Neuronal stem cell (in vitro differentiated cells): ENCODE measurements at regions not wholly inside any gene's neighbourhood (a gene's known extent, or its start where the extent isn't known, plus 50 kb on each side); places are given as distances from the start of the nearest gene placed in this dataset.

Source experiments
- DNase-seq: peaks from one replicate; pipeline ENCODE4 v3.0.0-alpha.2; 2013; ENCODE audit warnings: low spot score
- H2AFZ ChIP-seq: one replicate; pipeline ENCODE4 v1.6.1; 2013; ENCODE audit warnings: mild to moderate bottlenecking, low read length, inconsistent platforms
- H2AK5ac ChIP-seq: 2 replicates; pipeline ENCODE4 v1.6.1; 2013; ENCODE audit warnings: low read depth, mild to moderate bottlenecking, inconsistent platforms, low read length, moderate library complexity, mixed read lengths
- H2BK120ac ChIP-seq: 2 replicates; pipeline ENCODE4 v1.6.1; 2013; ENCODE audit warnings: low read depth, mild to moderate bottlenecking, inconsistent platforms, low read length, moderate library complexity, mixed read lengths
- H2BK12ac ChIP-seq: one replicate; pipeline ENCODE4 v1.6.1; 2013; ENCODE audit warnings: low read length, inconsistent platforms
- H2BK15ac ChIP-seq: 2 replicates; pipeline ENCODE4 v1.6.1; 2013; ENCODE audit warnings: mild to moderate bottlenecking, low read length, inconsistent platforms, mixed read lengths
- H2BK5ac ChIP-seq: one replicate; pipeline ENCODE4 v1.6.1; 2013; ENCODE audit warnings: inconsistent platforms, mild to moderate bottlenecking, low read length, moderate library complexity
- H3K14ac ChIP-seq: one replicate; pipeline ENCODE4 v1.6.1; 2013; ENCODE audit warnings: low read length, inconsistent platforms
- H3K18ac ChIP-seq: 2 replicates; pipeline ENCODE4 v1.6.1; 2013; ENCODE audit warnings: low read length, inconsistent platforms
- H3K23ac ChIP-seq: 2 replicates; pipeline ENCODE4 v1.6.1; 2013; ENCODE audit warnings: low read depth, mild to moderate bottlenecking, mixed read lengths, low read length, inconsistent platforms; ENCODE audit not compliant: poor library complexity
- H3K27ac ChIP-seq: replicated peaks from 3 replicates; pipeline ENCODE4 v1.5.1; 2013; ENCODE audit warnings: low read length, inconsistent platforms
- H3K27me3 ChIP-seq, 3 experiments: 2 replicates each; pipeline ENCODE4 v1.6.1; 2013; ENCODE audit warnings: low read length in 3 of 3, mild to moderate bottlenecking in 2 of 3, inconsistent platforms in 1 of 3, low read depth in 1 of 3, mixed read lengths in 1 of 3, moderate library complexity in 1 of 3; ENCODE audit not compliant: control insufficient read depth in 3 of 3, insufficient read depth in 3 of 3
- H3K36me3 ChIP-seq, 2 donors: replicated peaks in 1 of 2; 2 replicates each; pipeline ENCODE4 v1.6.1; 2013; ENCODE audit warnings: low read length in 2 of 2; ENCODE audit not compliant: control insufficient read depth in 2 of 2, insufficient read depth in 2 of 2
- H3K4ac ChIP-seq: 2 replicates; pipeline ENCODE4 v1.6.1; 2013; ENCODE audit warnings: inconsistent platforms, mild to moderate bottlenecking, low read length, moderate library complexity
- H3K4me1 ChIP-seq, 2 donors: 1 replicate in 1 of 2; 2 replicates in 1 of 2; pipeline ENCODE4 v1.6.1; 2013; ENCODE audit warnings: low read length in 2 of 2, low read depth in 1 of 2; ENCODE audit not compliant: control insufficient read depth in 2 of 2, insufficient read depth in 1 of 2
- H3K4me2 ChIP-seq: one replicate; pipeline ENCODE4 v1.6.1; 2013; ENCODE audit warnings: mild to moderate bottlenecking, low read length, inconsistent platforms; ENCODE audit not compliant: insufficient read depth, poor library complexity, severe bottlenecking
- H3K4me3 ChIP-seq, 2 donors: 2 replicates each; pipeline ENCODE4 v1.5.1; 2013; ENCODE audit warnings: low read length in 2 of 2, mild to moderate bottlenecking in 2 of 2, inconsistent platforms in 1 of 2, moderate library complexity in 1 of 2
- H3K79me1 ChIP-seq: one replicate; pipeline ENCODE4 v1.6.1; 2013; ENCODE audit warnings: low read depth, mild to moderate bottlenecking, inconsistent platforms, low read length, moderate library complexity
- H3K9ac ChIP-seq: one replicate; pipeline ENCODE4 v1.6.1; 2013; ENCODE audit warnings: mild to moderate bottlenecking, low read depth, low read length, inconsistent platforms; ENCODE audit not compliant: poor library complexity
- H3K9me3 ChIP-seq, 2 donors: replicated peaks in 1 of 2; 2 replicates each; pipeline versions ENCODE3 to v1.6.1; 2013; ENCODE audit warnings: low read length in 2 of 2, mild to moderate bottlenecking in 2 of 2, inconsistent platforms in 1 of 2, low read depth in 1 of 2, mixed read lengths in 1 of 2, moderate library complexity in 1 of 2; ENCODE audit not compliant: control insufficient read depth in 2 of 2, insufficient read depth in 1 of 2
- H4K8ac ChIP-seq: one replicate; pipeline ENCODE4 v1.6.1; 2013; ENCODE audit warnings: low read depth, mild to moderate bottlenecking, inconsistent platforms, low read length, moderate library complexity
- H4K91ac ChIP-seq: one replicate; pipeline ENCODE4 v1.6.1; 2013; ENCODE audit warnings: low read length, low read depth, mild to moderate bottlenecking, inconsistent platforms; ENCODE audit not compliant: poor library complexity
- WGBS, 2 donors: extraction: QIAGEN DNeasy Blood & Tissue Kit; methylation state at CpG; one replicate each; pipeline ENCODE4 v1.1.7; 2013; ENCODE audit warnings: missing lambda C conversion rate in 2 of 2, mixed read lengths in 1 of 2; ENCODE audit not compliant: insufficient read length in 2 of 2, insufficient replicate concordance in 1 of 2; ENCODE audit errors: extremely low coverage in 2 of 2; 5-methylcytosine and 5-hydroxymethylcytosine counted together

GRCh38 chr11:41999066-41999465 is 539.6 kb upstream of the LRRC4C start:
- H3K4me3 ChIP-seq, result no peak overlapping the region
- no peaks in the 10 kb centered on the region for H3K36me3 ChIP-seq
- H3K27me3 ChIP-seq, result no peaks in the 10 kb centered on the region
- no peak overlapping the region for H3K18ac ChIP-seq
- peaks cover 0 to 2% of the 10 kb centered on the region in 2 donors for H3K4me1 ChIP-seq
- no peaks in the 10 kb centered on the region for H3K79me1 ChIP-seq
- no peak overlapping the region for H3K9ac ChIP-seq
- no peak overlapping the region for H3K14ac ChIP-seq
- no peak overlapping the region for H2AK5ac ChIP-seq
- H3K23ac ChIP-seq, result no peak overlapping the region
- no peak overlapping the region for H2BK15ac ChIP-seq
- no peak overlapping the region for H2BK120ac ChIP-seq
- no peak overlapping the region for H2BK12ac ChIP-seq
- H4K8ac ChIP-seq, result no peak overlapping the region
- no peak overlapping the region for H3K27ac ChIP-seq
- no peak for DNase-seq
- no peak overlapping the region for H2AFZ ChIP-seq
- H3K4me2 ChIP-seq, result no peak overlapping the region
- H3K4ac ChIP-seq, result no peak overlapping the region
- no peaks in the 10 kb centered on the region for H3K9me3 ChIP-seq
- H4K91ac ChIP-seq, result no peak overlapping the region
- H2BK5ac ChIP-seq, result no peak overlapping the region

GRCh38 chr11:42003801-42004200 is 544.3 kb upstream of the LRRC4C start:
- no CpG with 5 or more reads among the region's 2 CpGs for WGBS, 2 donors
- H3K9ac ChIP-seq, result no peak overlapping the region
- no peak for DNase-seq
- H3K79me1 ChIP-seq, result no peaks in the 10 kb centered on the region
- no peak overlapping the region for H3K4me3 ChIP-seq
- H3K23ac ChIP-seq, result no peak overlapping the region
- no peak overlapping the region for H2BK5ac ChIP-seq
- H2BK12ac ChIP-seq, result no peak overlapping the region
- H3K27me3 ChIP-seq, result no peaks in the 10 kb centered on the region
- no peak overlapping the region for H2BK120ac ChIP-seq
- H3K9me3 ChIP-seq, result no peaks in the 10 kb centered on the region
- H2AK5ac ChIP-seq, result no peak overlapping the region
- H4K8ac ChIP-seq, result no peak overlapping the region
- no peak overlapping the region for H2AFZ ChIP-seq
- H2BK15ac ChIP-seq, result no peak overlapping the region
- H3K36me3 ChIP-seq, result no peaks in the 10 kb centered on the region
- no peak overlapping the region for H4K91ac ChIP-seq
- H3K18ac ChIP-seq, result no peak overlapping the region
- H3K4ac ChIP-seq, result no peak overlapping the region
- H3K4me1 ChIP-seq, result no peaks in the 10 kb centered on the region
- H3K4me2 ChIP-seq, result no peak overlapping the region
- H3K14ac ChIP-seq, result no peak overlapping the region
- H3K27ac ChIP-seq, result no peak overlapping the region

- H2BK120ac ChIP-seq, result no peak overlapping the region
- H3K14ac ChIP-seq, result no peak overlapping the region
- no peak overlapping the region for H2BK15ac ChIP-seq
- H3K9me3 ChIP-seq, result no peaks in the 10 kb centered on the region
- no peak overlapping the region for H2AK5ac ChIP-seq
- H4K91ac ChIP-seq, result no peak overlapping the region
- no peaks in the 10 kb centered on the region for H3K36me3 ChIP-seq
- H3K9ac ChIP-seq, result no peak overlapping the region
- H3K4me2 ChIP-seq, result no peak overlapping the region
- no peak overlapping the region for H2BK12ac ChIP-seq
- WGBS, 2 donors, result no CpG with 5 or more reads among the region's 1 CpG
- H4K8ac ChIP-seq, result no peak overlapping the region
- H2AFZ ChIP-seq, result no peak overlapping the region
- H3K23ac ChIP-seq, result no peak overlapping the region
- H3K4me1 ChIP-seq, result no peaks in the 10 kb centered on the region
- H3K4me3 ChIP-seq, result no peak overlapping the region
- DNase-seq, result no peak
- no peak overlapping the region for H3K4ac ChIP-seq
- H3K18ac ChIP-seq, result no peak overlapping the region
- H3K79me1 ChIP-seq, result no peaks in the 10 kb centered on the region
- H2BK5ac ChIP-seq, result no peak overlapping the region
- no peak overlapping the region for H3K27ac ChIP-seq
- no peaks in the 10 kb centered on the region for H3K27me3 ChIP-seq
Observed at GRCh38 chr11:42006766-42007165, 547.3 kb upstream of the LRRC4C start.

GRCh38 chr11:42012271-42012670 is 552.8 kb upstream of the LRRC4C start:
- DNase-seq, result no peak
- H3K23ac ChIP-seq, result no peak overlapping the region
- no peak overlapping the region for H2AFZ ChIP-seq
- H3K4me2 ChIP-seq, result no peak overlapping the region
- H3K27ac ChIP-seq, result no peak overlapping the region
- H3K9me3 ChIP-seq, result no peaks in the 10 kb centered on the region
- WGBS, 2 donors, result no CpG with 5 or more reads among the region's 3 CpGs
- H3K27me3 ChIP-seq, result no peaks in the 10 kb centered on the region
- H2BK120ac ChIP-seq, result no peak overlapping the region
- no peak overlapping the region for H3K18ac ChIP-seq
- H3K14ac ChIP-seq, result no peak overlapping the region
- H2BK12ac ChIP-seq, result no peak overlapping the region
- no peak overlapping the region for H3K4ac ChIP-seq
- H3K36me3 ChIP-seq, result no peaks in the 10 kb centered on the region
- no peak overlapping the region for H4K91ac ChIP-seq
- no peak overlapping the region for H3K9ac ChIP-seq
- no peak overlapping the region for H3K4me3 ChIP-seq
- no peaks in the 10 kb centered on the region for H3K79me1 ChIP-seq
- H4K8ac ChIP-seq, result no peak overlapping the region
- H2AK5ac ChIP-seq, result no peak overlapping the region
- no peak overlapping the region for H2BK5ac ChIP-seq
- H3K4me1 ChIP-seq, result no peaks in the 10 kb centered on the region
- H2BK15ac ChIP-seq, result no peak overlapping the region
